Cerebellar cortex (tissue), 1 donor: ENCODE measurements at regions not wholly inside any gene's neighbourhood (a gene's known extent, or its start where the extent isn't known, plus 50 kb on each side); places are given as distances from the start of the nearest gene placed in this dataset.

Experiments
- DNase-seq: peaks from one replicate; pipeline ENCODE4 v3.0.0-alpha.2; 2015; ENCODE audit warnings: low spot score

DNA sequence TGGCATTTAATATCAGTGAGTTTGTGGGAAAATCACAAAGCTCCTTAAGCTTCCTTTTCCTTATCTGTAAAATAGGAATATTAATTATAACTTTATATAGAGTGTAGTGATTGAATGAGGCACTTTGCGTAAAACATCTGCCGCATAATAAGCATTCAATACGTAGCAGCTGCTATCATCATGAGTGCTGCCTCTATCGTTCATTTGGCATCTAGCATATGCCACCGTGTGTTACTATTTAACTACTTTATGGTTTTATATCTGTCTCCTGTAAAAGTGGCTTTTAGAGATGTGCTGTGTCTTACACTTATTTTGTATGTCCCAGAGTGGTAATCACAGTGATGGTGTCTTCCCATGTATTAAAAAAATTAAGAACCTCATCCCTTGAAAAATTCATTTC, 729.6 kb downstream of the SORCS3 start:
- DNase-seq: no peak

DNA sequence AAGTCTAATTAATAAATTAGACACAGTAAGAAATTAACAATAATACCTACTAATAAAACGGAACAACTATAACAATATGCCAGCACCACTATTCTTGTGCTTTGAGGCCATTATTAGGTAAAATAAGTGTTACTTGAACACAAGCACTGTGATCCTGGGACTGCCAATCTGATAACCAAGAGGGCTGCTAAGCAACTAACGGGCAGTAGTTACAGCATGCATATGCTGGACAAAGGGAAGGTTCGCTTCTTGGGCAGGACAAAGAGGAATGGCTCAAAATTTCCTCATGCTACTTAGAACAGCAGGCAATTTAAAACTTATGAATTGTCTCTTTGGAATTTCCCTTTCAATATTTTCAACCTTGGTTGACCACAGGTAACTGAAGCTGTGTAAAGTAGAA, 718.6 kb downstream of the SORCS3 start:
- no peak for DNase-seq

- DNase-seq: no peak
Measured at GRCh38 chr10:105358911-105359310, 717.8 kb downstream of the SORCS3 start.

- DNase-seq: peak; percentile 34
Measured at GRCh38 chr10:105356626-105357025, 715.5 kb downstream of the SORCS3 start.

GRCh38 chr10:105354010-105354409, 712.9 kb downstream of the SORCS3 start:
- no peak for DNase-seq

GRCh38 chr10:105352827-105353226, 711.7 kb downstream of the SORCS3 start:
- DNase-seq: no peak

DNA sequence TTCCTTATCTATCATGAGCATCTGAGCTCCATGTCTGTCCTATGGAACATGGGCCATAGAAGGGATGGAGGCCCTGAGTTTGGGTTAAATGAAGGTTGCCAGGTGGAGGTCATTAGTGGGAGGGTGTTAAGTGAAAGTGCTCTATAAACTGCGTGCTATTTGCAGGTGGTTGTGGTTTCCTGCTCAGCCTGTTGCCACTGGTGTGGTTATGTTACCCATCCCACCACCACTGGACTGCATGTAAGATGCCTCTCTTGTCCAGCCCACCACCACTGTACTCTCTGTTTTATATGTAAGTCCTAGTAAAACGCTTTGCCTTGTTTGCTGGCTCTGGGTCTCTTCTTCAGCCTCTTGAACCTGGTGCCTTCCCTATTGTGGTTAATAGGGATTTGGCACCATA, 711.2 kb downstream of the SORCS3 start:
- no peak for DNase-seq

- DNase-seq: no peak
Measured at GRCh38 chr10:105351187-105351586, 710.1 kb downstream of the SORCS3 start.

DNA sequence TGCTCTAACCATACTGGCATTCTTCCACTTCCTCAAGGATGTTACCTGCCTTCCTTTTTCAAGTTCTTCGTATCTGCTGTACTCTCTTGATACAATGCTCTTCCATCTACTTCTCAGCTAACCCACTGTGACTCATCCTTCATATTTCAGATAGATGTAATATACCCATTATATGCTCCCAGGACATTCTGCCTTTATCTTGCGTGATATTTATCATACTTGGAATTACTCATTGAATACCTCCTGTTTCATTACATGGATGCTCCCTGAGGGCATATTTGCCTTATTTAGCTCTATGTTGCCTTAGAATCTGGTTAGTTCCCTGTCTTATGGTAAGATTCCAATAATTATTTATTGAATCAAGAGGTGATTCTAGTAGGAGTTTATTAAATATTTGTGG, 706.4 kb downstream of the SORCS3 start:
- no peak for DNase-seq

- DNase-seq: no peak
Measured at GRCh38 chr10:105342606-105343005, 701.5 kb downstream of the SORCS3 start.

- DNase-seq: no peak
Measured at GRCh38 chr10:105339669-105340068, 698.6 kb downstream of the SORCS3 start.

GRCh38 chr10:105328503-105329133, 687.5 kb downstream of the SORCS3 start:
- DNase-seq: no peak
